ENCODE measurements at regions not wholly inside any gene's neighbourhood (a gene's known extent, or its start where the extent isn't known, plus 50 kb on each side); places are given as distances from the start of the nearest gene placed in this dataset.

DNA sequence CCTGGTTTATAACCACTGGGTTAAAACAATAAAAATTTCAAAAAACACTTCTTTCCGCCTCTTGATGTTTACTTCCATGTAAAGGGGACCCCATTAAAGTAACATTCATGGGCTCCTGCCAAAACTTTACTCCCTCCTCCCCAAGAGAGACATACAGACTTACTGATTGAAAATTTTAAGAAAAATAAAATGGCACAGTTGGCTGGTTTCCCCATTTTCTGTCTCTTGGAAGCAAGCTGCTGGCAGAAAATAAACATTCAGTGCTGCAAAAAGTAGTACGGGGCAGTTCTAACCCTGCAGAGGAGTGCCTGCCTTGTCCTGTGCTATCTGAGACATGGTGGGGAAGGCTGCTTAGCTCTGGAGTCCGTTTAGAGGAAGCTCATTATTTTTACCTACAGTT, 187.3 kb upstream of the INTU start:
- no peak for TF ChIP-seq POLR2A (IDR thresholded peaks at IDR 0.05)
- TF ChIP-seq, protein P1, sequence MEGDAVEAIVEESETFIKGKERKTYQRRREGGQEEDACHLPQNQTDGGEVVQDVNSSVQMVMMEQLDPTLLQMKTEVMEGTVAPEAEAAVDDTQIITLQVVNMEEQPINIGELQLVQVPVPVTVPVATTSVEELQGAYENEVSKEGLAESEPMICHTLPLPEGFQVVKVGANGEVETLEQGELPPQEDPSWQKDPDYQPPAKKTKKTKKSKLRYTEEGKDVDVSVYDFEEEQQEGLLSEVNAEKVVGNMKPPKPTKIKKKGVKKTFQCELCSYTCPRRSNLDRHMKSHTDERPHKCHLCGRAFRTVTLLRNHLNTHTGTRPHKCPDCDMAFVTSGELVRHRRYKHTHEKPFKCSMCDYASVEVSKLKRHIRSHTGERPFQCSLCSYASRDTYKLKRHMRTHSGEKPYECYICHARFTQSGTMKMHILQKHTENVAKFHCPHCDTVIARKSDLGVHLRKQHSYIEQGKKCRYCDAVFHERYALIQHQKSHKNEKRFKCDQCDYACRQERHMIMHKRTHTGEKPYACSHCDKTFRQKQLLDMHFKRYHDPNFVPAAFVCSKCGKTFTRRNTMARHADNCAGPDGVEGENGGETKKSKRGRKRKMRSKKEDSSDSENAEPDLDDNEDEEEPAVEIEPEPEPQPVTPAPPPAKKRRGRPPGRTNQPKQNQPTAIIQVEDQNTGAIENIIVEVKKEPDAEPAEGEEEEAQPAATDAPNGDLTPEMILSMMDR (IDR thresholded peaks at IDR 0.05) = no peak

Data from lower leg skin (tissue), 3 donors.